ENCODE measurements at regions not wholly inside any gene's neighbourhood (a gene's known extent, or its start where the extent isn't known, plus 50 kb on each side); places are given as distances from the start of the nearest gene placed in this dataset.

- no peak for DNase-seq
Observed at GRCh38 chr2:19711470-19712372, 190.1 kb downstream of the TTC32 start.

- no peak for DNase-seq
Observed at GRCh38 chr2:19710230-19710629, 191.6 kb downstream of the TTC32 start.

- DNase-seq: no peak
Observed at GRCh38 chr2:19709553-19709952, 192.2 kb downstream of the TTC32 start.

DNA sequence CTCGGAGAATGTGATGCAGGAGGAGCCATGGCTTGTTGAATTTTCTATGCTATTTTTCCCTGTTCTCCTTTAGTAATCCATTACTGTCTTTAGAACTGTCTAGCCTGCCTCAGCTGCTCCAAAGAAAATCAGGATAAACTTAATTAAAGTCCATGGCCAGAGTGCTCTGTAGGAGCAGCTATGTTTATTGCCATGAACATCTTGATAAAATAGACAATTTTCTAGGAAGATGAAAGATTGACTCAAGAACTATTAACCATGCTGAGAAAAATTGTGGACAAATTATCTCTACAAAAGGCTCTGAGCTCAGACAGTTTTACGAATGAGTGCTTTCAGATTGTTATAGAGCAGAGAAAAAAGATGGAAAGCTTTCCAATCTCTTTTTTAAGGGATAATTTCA, 193.0 kb downstream of the TTC32 start:
- DNase-seq: no peak

- DNase-seq: no peak
Observed at GRCh38 chr2:19706332-19706731, 195.5 kb downstream of the TTC32 start.

GRCh38 chr2:19702267-19702666, 199.5 kb downstream of the TTC32 start:
- no peak for DNase-seq

DNA sequence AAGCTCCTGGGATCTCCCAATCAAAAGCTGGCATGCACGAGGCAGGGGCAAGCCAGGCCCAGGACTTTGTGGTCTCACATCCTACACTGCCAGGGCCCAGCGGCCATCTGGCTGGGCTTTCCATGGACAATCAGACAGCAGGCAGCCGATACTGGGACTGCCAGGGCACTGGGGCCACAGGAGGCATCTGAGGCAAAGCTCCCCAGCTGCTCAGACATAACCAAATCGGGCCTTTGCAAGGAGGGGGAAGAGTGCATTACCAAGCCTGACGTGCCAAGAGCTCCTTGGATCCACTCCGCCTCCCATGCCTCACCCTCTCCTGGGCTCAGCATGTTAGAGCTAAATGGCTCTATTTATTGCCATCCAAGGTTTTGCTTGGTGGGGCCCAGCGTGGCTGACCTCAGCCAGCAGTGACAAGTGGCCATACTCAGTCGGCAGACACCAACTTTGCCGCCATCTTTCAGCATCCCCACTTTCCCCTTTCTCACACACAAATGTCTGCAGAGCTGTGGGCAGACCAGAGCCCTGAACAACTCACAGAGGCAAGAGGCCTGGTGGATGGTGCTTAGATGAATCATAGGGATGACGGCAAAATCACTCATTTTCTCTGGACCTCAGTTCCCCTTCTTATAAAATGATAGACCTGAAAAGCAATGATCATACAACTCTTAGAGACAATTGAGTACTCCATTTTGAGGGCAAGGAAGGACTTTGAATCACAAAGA, 200.8 kb downstream of the TTC32 start:
- DNase-seq: no peak

- no peak for DNase-seq
Observed at GRCh38 chr2:19697131-19697530, 204.7 kb downstream of the TTC32 start.

- no peak for DNase-seq
Observed at GRCh38 chr2:19695706-19696105, 206.1 kb downstream of the TTC32 start.

- DNase-seq: no peak
Observed at GRCh38 chr2:19691892-19692291, 209.9 kb downstream of the TTC32 start.

- no peak for DNase-seq
Observed at GRCh38 chr2:19690429-19690828, 211.4 kb downstream of the TTC32 start.

DNA sequence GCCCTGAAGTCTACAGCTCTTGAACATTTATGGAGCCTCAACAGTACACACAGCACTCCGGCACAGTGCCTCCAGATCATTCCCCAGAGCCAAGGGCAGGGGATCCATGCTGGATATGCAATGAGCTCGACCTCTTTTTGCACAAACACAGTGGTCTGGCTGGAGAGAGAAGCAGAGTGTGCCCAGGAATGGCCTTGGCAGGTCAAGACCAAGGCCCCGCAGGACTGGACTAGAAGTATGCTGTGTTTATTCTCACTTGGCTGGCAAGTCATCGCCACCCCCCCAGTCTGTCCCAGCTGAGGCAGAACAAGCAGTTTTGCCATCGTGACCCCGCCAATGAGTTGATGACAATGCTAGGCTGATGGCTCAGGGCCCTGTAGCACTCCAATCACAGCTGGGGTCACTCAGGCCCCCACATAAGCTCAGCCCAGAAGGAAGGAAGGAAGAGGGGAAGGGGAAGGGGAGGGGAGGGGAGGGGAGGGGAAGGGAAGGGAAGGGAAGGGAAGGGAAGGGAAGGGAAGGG, 212.1 kb downstream of the TTC32 start:
- DNase-seq: no peak

GRCh38 chr2:19688059-19688458, 213.7 kb downstream of the TTC32 start:
- DNase-seq: no peak

DNA sequence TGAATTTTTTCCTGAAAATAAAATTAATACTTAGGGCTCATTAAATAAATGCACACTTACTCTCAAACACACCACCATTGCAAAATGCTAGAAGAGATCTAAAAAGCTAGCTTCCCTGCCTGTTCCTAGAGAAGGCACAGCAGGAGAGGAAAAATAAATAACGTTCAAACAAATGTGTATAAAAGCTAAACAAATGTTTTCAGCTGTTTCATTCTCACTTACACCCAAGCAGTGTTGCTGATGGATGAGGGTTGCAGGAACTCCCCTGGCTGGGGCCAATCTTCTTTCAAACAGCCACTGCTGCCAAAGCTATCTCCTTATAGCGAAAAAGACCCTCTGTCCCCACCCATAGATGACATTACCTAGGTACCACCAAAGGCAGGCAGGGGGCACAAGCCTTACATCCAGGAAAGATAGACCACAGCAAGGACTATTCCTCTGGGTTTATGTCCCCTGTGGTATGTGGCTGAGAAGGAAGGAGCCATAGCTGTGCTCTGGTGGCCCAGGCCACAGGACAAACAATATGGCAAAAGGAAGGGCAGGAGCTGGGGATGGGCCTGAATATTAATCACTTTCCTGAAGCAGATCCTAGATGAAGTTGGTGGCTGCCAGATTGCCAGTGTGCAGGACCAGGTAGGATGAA, 214.6 kb downstream of the TTC32 start:
- DNase-seq: no peak

GRCh38 chr2:19686439-19686838, 215.3 kb downstream of the TTC32 start:
- DNase-seq: no peak

DNA sequence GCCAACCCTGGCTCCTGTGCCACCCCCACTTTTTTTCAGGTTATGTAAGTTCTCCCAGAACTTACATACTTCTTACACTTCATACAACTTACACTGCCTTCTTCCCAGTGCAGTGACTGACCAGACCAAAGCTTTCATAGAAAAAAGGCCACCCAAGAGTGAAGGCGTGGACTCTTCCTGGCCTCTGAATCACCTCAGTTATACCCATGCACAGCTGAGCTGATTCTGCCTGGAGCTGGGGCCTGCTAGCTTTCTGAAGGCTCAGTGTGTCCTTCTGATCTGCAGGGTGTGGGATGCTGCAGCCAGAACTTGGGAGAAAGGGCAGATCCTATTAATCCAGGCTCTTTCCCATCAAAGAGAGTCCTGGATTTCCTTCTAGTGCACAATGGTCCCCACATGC, 216.1 kb downstream of the TTC32 start:
- no peak for DNase-seq

DNA sequence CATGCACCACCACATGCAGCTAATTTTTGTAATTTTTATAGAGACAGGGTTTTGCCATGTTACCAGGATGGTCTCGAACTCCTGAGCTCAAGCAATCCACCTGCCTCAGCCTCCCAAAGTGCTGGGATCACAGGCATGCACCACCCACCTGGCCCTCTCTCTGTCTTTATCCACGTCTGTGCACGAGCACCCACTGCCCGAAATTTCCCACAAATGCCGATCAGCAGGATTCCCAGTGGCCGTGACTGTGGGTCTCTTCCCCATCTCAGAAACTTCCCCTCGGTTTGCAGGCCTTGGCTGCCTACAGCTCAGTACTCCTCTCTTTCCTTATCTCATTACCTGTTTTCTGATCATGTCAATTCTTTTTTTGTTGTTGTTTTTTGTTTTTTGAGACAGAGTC, 217.3 kb downstream of the TTC32 start:
- no peak for DNase-seq

- DNase-seq: no peak
Observed at GRCh38 chr2:19683556-19683955, 218.2 kb downstream of the TTC32 start.

DNA sequence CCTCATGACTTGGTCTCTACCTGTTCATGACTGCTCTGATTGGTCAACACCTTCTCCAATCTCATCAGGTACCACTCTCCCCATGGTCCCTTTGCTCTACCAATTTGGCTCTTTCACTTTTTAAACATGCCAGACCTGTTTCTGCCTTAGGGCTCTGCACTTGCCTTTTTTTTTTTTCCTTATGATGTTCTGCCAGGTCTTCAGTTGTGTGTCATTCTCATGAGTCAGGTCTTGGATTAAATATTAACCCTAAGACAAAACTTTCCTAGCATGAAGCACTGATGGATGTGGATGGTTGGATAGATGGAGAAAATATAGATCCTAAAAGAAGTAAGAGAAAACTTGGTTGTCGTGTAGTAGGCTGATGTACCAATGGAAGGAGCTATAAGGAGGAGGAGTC, 219.3 kb downstream of the TTC32 start:
- no peak for DNase-seq

GRCh38 chr2:19677825-19678518, 223.8 kb downstream of the TTC32 start:
- no peak for DNase-seq

DNA sequence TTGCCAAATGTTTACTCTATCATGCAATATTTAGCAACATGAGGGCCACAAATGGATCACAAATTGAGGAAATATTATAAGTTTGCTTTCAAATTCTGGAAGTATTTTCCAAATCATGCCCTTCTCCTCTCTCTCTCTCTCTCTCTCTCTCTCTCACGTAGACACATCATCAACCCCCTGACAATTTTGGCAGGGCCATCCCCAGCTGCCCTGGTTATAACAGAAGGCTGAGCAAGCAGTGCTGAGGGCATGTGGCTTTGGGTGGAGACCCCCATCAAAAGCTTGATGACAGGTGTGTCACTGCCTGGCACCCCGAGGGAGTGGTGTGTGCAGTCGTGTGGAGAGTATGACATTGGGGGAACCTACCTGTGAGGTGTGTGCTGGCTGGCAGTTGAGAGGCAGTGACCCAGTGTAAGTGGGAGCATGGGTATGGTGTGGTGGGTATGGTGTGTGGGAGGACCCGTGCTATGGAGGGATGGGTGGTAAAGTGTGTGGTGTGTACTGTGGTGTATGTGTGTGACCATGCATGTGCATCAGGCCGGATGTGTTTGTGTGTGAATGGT, 224.5 kb downstream of the TTC32 start:
- no peak for DNase-seq

DNA sequence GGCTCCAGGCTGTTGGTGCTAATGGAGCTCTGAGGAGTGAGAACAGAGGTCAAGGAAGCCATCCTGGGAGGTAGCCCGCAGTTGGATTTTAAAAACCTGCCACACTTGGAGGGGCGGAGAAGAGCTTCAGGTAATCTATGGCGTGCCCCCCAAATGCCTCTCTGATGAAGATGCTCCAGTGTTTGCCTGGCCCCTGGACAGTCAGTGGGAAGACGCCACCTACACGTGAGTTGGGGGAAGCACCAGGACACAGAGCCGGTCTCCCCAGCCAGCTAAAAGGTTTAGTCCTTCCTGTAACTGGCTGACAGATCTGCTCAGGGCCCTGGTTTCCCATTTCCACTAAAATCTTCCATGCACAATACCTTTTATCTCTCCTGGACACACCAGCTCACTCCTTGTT, 225.0 kb downstream of the TTC32 start:
- DNase-seq: peak; percentile 19
